B cell (primary cell): ENCODE measurements at regions not wholly inside any gene's neighbourhood (a gene's known extent, or its start where the extent isn't known, plus 50 kb on each side); places are given as distances from the start of the nearest gene placed in this dataset.

Experiments
- EZH2 ChIP-seq: IDR thresholded peaks from 2 replicates; pipeline ENCODE4 v1.6.1; 2012; ENCODE audit warnings: borderline replicate concordance, low read depth, mild to moderate bottlenecking, moderate library complexity, low read length; ENCODE audit not compliant: insufficient read depth, poor library complexity, severe bottlenecking
- TF ChIP-seq, protein P1 (sequence below): fragments of 200-600 bp; IDR thresholded peaks from one replicate; pipeline ENCODE4 v1.8.0; 2022; ENCODE audit warnings: antibody characterized with exemption, mild to moderate bottlenecking

DNA sequence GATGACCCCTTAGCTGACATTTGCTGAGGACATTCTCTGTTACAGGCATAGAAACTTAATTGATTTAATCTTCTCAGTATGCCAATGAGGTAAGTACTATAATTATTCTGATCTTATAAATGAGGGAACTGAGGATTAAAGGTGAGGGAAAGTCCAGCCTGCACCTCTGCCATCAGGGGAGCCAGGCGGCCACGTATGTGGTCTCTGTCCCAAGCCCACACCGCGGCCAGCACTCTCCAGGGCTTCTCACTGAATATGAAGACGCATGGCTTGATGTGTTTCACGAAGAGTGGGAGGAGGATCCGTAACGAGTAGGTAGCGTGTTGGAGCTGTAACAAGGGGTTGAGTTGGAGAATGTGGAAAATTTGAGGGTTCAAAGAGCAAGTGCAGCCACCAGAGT lies 154.4 kb downstream of the TMEM18 start:
- TF ChIP-seq, protein P1, sequence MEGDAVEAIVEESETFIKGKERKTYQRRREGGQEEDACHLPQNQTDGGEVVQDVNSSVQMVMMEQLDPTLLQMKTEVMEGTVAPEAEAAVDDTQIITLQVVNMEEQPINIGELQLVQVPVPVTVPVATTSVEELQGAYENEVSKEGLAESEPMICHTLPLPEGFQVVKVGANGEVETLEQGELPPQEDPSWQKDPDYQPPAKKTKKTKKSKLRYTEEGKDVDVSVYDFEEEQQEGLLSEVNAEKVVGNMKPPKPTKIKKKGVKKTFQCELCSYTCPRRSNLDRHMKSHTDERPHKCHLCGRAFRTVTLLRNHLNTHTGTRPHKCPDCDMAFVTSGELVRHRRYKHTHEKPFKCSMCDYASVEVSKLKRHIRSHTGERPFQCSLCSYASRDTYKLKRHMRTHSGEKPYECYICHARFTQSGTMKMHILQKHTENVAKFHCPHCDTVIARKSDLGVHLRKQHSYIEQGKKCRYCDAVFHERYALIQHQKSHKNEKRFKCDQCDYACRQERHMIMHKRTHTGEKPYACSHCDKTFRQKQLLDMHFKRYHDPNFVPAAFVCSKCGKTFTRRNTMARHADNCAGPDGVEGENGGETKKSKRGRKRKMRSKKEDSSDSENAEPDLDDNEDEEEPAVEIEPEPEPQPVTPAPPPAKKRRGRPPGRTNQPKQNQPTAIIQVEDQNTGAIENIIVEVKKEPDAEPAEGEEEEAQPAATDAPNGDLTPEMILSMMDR = no peak
- TF ChIP-seq EZH2 = no peak
